GM06990 (cell line): ENCODE measurements at regions not wholly inside any gene's neighbourhood (a gene's known extent, or its start where the extent isn't known, plus 50 kb on each side); places are given as distances from the start of the nearest gene placed in this dataset.
"Not testable (repeated sequence)": the region's sequence is repeated elsewhere in the genome, so short reads cannot be mapped to it uniquely, and the experiment has no call there.

Experiments
- DNase-seq: peaks from one replicate; pipeline ENCODE4 v3.0.0-alpha.2; 2011; ENCODE audit not compliant: insufficient read length; ENCODE audit errors: extremely low read depth
- H3K27me3 ChIP-seq: replicated peaks from 2 replicates; pipeline ENCODE4 v1.6.0; 2011; ENCODE audit warnings: low read length; ENCODE audit not compliant: control insufficient read depth, insufficient read depth
- H3K36me3 ChIP-seq: 2 replicates; pipeline ENCODE4 v1.5.1; 2011; ENCODE audit warnings: low read length; ENCODE audit not compliant: control insufficient read depth, insufficient read depth
- H3K4me3 ChIP-seq: replicated peaks from 2 replicates; pipeline ENCODE4 v1.5.1; 2011; ENCODE audit warnings: low read depth, mild to moderate bottlenecking, control low read depth, low read length
- TF ChIP-seq, protein P1 (sequence below): IDR thresholded peaks from 2 replicates; pipeline ENCODE4 v1.5.1; 2011; ENCODE audit warnings: low read length, control low read depth, mild to moderate bottlenecking, inconsistent platforms; ENCODE audit not compliant: insufficient read depth, poor library complexity, severe bottlenecking

DNA sequence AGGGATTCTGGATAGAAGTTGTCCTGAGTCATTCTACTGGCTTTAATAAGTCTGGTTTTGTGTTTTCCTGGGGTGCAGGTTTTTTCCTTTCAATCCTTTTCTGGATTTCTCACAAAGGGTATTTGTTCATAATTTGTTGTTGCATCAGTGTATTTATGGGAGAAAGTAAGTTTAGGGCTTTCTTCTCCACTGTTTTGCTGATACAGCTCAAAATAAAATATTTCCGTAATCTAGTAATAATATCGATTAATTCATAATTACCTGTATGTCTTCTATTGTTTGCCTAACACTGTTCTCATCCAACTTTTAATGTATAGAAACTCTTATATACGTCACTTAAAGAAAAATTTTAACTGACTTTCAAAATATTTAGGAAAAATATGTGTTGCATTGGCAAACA lies 728.2 kb downstream of the LUZP2 start:
- no peak for DNase-seq
- TF ChIP-seq, protein P1, sequence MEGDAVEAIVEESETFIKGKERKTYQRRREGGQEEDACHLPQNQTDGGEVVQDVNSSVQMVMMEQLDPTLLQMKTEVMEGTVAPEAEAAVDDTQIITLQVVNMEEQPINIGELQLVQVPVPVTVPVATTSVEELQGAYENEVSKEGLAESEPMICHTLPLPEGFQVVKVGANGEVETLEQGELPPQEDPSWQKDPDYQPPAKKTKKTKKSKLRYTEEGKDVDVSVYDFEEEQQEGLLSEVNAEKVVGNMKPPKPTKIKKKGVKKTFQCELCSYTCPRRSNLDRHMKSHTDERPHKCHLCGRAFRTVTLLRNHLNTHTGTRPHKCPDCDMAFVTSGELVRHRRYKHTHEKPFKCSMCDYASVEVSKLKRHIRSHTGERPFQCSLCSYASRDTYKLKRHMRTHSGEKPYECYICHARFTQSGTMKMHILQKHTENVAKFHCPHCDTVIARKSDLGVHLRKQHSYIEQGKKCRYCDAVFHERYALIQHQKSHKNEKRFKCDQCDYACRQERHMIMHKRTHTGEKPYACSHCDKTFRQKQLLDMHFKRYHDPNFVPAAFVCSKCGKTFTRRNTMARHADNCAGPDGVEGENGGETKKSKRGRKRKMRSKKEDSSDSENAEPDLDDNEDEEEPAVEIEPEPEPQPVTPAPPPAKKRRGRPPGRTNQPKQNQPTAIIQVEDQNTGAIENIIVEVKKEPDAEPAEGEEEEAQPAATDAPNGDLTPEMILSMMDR = no peak
- H3K27me3 ChIP-seq = no peaks in the 10 kb centered on the region
- H3K4me3 ChIP-seq = no peak overlapping the region
- H3K36me3 ChIP-seq = no peaks in the 10 kb centered on the region

DNA sequence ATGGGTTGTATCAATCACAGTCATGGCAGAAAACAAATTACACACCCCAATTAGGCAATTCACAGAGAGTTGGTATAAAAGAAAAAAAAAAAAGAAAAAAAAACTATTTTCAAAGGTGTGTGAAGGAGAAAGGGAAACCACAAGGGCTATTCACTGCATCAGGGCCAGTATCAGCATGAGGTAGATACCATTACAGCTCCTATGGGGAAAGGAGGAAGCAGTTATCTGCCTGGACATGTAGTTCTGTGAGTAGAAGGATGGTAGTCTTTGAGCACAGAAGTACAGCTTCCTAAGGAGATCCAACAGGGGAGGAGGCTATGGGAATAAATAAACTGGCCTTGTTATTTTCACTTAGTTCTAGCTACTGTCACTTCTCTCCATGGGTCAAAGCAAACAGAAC lies 746.1 kb downstream of the LUZP2 start:
- Histone ChIP-seq H3K27me3 (no peaks in the 10 kb centered on the region), H3K4me3 (no peak overlapping the region), H3K36me3 (no peaks in the 10 kb centered on the region)
- DNase-seq = no peak
- TF ChIP-seq, protein P1 = no peak

DNA sequence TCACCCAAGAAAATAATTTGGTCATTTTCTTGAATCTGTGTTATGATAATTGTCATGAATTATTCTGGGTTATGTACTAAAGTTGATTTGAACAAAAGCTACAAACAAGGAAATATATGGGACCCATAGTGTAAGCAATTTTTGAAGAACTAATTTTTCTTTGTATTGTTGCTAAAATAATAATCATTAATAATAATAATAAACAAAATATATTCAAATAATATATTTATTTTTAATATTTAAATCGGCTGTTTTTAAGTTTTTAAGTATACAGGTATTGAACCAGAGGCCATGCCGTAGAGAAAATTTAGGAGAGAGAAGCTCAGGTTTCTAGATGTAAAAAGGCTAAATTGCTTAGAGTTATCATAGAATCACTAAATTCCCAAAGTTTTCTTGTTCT lies 747.3 kb downstream of the LUZP2 start:
- no peaks in the 10 kb centered on the region for H3K27me3 ChIP-seq
- TF ChIP-seq, protein P1 = no peak
- H3K36me3 ChIP-seq = no peaks in the 10 kb centered on the region
- H3K4me3 ChIP-seq = no peak overlapping the region
- no peak for DNase-seq

DNA sequence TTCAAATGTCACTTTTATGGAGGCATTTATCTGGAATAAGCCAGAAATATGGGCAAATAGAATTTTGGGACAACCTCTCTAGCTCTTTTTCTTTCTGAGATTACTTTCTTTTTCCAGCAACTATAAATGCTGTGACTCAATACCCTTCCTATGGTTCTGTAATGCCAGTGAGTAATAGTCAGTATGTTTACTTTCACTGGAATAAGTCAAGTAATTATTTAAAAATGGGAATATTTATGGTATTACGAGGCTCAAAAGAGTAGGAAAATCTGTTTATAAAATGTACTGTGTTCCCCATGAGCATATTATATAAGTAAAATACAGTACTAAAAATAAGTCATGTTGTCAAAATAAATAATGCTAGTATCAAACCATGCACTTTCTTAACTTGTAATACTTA lies 750.5 kb downstream of the LUZP2 start:
- no peak overlapping the region for H3K4me3 ChIP-seq
- H3K27me3 ChIP-seq = no peaks in the 10 kb centered on the region
- no peak for DNase-seq
- no peaks in the 10 kb centered on the region for H3K36me3 ChIP-seq
- TF ChIP-seq, protein P1 = no peak

DNA sequence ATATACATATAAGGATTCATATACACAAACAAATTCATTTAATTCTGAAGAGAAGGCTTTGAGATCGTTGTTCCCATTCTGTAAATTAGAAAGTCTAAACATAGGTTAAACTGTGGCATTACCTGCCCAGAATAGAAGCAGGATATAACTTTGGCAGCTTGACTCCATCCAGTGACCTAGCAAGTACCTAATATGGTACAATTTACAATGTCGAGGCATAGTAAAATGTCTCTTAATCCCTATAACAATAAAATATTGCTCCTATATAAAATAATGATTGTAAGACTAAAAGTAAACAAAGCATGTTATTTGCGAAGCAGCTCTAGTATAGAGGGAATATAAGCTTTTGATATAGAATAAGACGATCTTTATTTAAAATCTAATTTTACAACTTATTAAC lies 756.0 kb downstream of the LUZP2 start:
- H3K4me3 ChIP-seq = no peak overlapping the region
- TF ChIP-seq, protein P1 = no peak
- no peaks in the 10 kb centered on the region for H3K27me3 ChIP-seq
- H3K36me3 ChIP-seq = no peaks in the 10 kb centered on the region
- no peak for DNase-seq

DNA sequence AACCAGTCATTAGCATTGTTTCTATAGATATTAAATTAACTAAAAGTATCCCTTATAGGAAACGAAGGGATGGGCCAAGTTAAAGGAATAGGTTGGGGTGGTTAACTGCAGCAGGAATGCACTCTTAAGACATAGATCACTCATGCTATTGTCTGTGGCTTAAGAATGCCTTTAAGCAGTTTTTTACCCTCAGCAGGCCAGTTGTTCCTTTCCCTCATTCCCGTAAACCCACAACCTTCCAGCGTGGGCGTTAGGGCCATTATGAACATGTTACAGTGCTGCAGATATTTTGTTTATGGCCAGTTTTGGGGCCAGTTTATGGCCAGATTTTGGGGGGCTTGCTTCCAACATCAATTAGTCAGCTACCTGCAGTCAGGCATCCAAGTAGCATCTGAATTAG lies 767.0 kb downstream of the LUZP2 start:
- not testable (repeated sequence) for H3K4me3 ChIP-seq, H3K27me3 ChIP-seq, DNase-seq, H3K36me3 ChIP-seq
